ENCODE measurements at regions not wholly inside any gene's neighbourhood (a gene's known extent, or its start where the extent isn't known, plus 50 kb on each side); places are given as distances from the start of the nearest gene placed in this dataset.
A peak's percentile ranks its signal among the peaks of the same experiment; 100 is the strongest.

- no peak for DNase-seq (ENCODE audit: low read depth)
These were observed 50.3 kb downstream of the NAV1 start for GRCh38 chr1:201589186-201589585.

DNA sequence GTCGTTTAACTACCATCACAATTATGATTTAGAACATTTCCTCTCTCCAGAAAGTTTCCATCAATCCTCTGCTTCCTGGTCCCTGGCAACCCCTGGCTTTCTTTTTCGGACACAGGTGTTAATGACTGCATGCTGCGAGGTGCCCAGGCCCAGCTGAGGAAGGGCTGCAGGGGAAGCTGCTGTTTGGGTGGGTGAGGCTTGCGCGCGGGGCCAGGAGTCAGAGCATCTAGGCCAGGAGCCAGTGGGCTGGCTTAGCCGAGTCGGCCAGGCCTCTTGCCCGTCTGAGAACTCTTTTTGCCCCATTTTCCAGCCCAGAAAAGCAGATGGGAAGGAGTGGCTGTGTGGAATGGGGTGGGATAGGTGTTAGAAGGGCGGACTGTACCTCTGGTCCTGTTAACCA lies 51.5 kb downstream of the NAV1 start:
- no peak for DNase-seq (ENCODE audit: low read depth)

DNA sequence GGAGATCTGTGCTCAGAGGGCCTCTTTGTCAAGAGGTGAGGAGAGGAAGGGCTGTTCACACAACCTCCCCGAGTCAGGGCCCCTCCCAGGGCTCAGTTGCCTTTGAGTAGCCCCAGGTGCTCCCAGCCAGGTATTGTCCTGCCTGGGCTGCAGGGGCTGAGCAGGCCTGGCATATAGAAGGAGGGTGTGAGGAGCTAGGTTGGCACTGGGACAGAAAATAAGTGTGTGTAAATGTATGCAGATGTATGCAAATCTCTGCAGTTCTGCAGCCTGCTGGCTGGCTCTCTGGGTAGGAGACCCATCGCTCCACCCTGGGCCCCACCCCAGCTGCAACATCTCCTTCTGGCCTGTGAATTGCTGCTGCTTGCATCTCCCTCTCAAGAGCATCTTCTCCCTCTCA lies 52.4 kb downstream of the NAV1 start:
- DNase-seq (ENCODE audit: low read depth) = no peak

DNA sequence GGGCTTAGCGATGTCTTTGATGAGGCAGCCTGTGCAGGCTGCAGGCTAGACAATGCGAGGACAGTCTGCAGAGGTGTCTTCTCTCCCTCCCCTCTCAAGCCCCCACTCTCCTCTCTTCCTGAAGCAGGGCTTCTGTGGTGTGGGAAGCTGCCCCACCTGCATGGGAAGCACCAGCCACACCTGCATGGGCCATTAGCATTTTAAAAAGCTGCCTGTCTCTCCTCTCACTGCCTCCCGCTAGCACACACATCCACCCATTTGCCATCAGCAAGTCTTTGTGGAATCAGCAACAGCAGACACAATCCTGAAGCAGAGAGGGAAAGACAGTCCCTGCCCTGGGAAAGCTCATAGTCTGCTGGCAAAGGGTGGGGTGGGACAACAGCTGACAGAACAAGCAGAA lies 53.1 kb downstream of the NAV1 start:
- DNase-seq (ENCODE audit: low read depth) = no peak

DNA sequence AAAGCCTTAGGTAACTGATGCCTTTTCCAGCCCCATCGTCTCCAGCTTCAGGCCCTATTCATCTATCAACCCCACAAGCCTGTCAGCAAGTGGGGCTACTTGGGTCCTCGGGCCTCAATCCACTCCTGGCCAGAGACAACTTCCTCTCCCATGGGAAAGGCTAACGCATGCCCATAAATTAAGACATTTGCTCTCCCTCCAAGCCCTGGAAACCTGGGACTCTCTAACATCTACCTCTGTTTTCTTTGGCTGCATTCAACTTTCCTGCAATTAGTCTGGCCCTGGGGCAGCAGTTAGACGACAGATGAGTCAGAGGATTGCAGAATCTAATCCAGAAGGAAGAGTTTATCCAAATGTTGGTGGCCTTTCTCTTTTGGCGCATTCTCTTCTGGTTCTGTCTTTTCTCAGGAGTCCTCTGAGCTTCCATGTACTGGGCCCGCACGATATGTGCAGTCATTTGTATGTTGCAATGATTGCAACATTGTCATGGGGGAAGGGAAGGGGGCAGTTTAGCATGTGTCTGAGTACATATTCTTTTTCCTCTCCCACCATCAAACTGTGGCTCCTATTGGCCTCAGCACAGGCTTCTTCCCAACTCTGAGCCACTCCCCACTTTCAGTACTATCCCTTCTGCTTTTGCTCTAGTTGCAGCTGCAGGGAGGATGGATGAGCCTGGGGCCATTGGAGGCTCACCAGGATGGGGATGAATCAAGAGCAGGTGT lies 54.4 kb downstream of the NAV1 start:
- peak; percentile 95 for DNase-seq (ENCODE audit: low read depth)

- peak; percentile 27 for DNase-seq (ENCODE audit: low read depth)
These were observed 55.8 kb downstream of the NAV1 start for GRCh38 chr1:201594575-201595245.

- DNase-seq (ENCODE audit: low read depth) = no peak
These were observed 56.5 kb downstream of the NAV1 start for GRCh38 chr1:201595381-201595780.

- DNase-seq (ENCODE audit: low read depth) = no peak
These were observed 57.4 kb downstream of the NAV1 start for GRCh38 chr1:201596101-201596868.

DNA sequence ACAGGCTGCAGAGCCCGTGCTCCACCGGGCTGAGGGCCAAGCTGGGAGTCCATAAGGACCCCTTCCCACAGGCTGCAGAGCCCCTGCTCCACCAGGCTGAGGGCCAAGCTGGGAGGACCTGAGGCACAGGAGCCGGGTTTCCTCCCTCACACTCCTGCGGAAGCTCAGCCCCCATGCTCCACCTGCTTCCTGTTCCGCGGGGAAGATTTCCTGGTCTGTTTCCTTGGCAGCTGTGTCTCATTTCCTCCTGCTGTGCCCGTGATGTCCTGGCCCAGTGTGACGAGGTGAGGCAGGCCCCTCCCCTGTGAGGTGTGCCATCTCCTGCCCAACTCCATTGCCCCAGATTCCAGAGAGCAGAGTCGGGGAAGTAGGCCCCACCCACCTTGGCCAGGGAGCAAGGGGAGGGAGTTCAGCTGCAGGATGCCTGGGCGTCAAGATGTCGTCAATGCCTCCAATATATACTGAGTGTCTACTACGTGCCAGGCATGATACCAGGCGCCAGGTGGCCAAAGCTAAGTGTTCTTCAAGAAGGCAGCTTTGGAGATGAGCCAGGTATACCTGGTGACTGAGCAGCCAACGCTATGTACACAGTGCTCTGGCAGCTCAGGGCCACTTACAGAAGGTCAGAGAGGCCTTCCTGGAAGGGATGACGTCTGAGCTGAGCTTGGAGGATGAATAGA lies 58.8 kb downstream of the NAV1 start:
- DNase-seq (ENCODE audit: low read depth) = no peak

DNA sequence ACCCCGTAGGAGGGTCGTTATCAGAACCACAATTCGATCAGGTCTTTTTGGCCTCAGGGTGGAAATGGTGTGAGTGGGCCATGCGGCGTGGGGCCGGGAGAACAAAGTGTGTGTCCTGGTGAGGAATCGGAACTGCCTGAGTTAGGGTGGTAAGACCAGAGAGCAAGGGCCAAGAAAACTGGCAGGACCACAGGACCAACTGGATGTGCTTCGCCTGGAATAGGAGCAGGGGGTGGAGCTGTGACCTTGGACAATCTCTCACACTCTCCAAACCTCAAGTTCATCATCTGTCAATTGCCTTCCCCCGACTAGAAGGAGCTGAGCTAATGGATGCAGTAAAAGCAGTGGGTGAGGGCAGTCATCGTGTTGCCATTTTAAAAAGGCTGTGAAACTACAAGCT lies 59.5 kb downstream of the NAV1 start:
- DNase-seq (ENCODE audit: low read depth) = no peak

GRCh38 chr1:201598973-201599372 lies 60.0 kb downstream of the NAV1 start:
- DNase-seq (ENCODE audit: low read depth) = no peak

DNA sequence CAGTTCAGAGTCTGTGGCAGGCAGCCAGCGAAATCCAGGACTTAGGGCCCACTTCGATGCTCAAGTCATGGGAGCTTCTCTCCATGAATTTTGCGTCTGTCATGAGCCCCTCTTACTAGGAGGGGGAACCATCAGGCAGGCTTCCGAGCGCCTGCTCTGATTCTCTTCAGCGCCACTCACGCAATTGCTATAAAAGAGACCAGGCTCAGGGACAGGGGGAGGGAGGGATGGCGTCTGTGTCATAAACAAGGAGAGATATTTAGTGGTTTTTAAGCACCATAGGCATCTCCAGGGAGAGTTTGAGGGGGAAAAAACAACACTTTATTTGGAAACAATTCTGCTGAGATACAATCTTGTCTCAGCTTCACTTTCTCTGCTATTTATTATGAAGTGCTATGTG lies 60.6 kb downstream of the NAV1 start:
- DNase-seq (ENCODE audit: low read depth) = no peak

DNA sequence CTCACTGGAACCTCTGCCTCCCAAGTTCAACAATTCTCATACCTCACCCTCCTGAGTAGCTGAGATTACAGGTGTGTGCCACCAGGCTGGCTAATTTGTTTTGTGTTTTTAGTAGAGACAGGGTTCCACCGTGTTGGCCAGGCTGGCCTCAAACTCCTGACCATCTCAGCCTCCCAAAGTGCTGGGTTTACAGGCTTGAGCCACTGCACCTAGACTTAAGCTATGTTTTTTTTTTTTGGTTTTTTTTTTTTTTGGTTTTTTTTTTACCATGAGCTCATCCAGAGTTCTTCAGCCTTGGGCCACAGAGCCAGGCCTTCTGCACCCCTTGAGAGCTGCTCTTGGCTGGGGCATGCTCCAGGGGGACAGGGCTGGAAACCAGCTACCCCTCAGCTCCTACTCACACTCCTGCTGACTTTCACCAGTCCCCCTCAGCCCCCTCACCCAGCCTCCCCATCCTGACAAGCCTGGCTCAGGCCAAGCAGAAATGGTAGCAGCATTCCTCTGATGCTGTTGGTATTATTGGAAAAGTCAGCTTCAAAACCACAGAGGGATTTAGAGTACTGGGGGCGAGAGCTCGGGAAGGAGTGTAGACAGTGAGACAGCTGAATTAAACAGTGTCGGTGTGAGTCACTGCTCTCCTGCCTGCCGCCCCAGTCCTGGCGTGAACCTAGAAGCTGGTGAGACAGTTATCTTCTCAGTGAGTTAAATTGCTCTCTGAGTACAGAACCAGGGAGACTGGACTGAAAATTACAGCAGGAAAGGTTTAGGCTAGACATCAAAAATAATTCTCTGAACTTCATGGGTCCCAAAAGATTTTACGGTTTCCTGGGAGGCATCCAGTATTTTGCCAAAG lies 63.7 kb downstream of the NAV1 start:
- DNase-seq (ENCODE audit: low read depth) = peak; percentile 93

DNA sequence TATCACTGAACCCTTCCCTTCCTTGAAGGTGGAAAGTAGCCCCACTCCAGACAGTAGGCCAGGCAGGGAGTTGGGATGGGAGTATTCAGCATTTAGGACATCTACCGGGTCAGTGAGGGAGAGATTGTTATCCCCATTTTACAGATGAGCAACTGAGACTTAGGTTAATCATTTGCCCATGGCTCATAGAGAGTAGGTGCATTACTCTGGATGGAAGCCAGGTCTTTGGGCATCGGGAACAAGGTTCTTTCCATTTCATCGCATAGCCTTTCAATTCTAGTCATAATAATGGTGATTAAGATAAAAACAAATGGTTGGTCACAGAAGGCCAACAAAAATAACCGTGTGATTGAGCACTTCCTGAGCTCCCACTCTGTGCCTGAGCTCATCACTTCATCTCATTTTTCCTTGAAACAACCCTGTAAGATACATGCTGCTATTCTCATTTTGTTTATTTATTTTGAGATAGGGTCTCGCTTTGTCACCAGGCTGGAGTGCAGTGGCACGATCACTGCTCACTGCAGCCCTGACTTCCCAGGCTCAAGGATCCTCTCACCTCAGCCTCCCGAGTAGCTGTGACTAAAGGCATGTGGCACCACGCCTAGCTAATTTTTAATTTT lies 64.8 kb downstream of the NAV1 start:
- peak; percentile 19 for DNase-seq (ENCODE audit: low read depth)

- no peak for DNase-seq (ENCODE audit: low read depth)
These were observed 66.6 kb downstream of the NAV1 start for GRCh38 chr1:201605385-201606010.

DNA sequence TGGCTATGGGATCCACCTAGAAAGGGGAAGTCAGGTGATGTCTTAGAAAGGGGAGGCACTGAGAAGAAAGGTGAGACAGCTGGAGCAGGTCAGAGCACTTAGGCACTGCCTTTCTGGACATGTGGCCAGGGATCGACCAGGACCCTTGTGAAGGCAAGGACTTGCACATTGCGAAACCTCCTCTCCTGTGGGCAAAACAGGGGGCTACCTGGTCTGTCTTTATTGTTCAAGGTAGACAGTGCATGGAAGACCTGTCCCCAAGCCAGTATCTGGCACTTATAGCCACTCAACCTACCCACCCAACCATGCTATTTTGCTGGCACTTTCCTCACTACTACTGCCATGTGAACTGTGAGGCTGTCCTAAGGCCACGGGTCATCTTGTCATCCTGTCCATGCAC lies 67.2 kb downstream of the NAV1 start:
- no peak for DNase-seq (ENCODE audit: low read depth)

DNA sequence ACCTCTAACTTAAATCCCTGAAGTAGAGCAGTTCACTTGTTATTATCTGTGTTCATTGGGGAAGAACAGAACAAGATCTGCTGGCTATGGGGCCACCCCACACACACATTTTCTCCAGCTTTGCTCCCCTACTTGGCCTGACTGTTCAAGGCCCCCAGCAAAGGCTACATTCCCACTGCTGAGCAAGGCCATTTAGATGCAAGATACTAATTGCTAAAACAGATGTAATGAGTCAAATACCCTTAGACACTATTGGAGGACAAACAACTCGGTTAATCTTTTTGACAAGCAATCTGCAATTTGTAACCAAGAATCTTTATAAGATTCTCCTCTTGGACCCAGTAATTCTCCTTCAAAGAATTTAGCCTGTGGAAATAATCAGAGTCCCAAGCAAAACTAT lies 67.7 kb downstream of the NAV1 start:
- no peak for DNase-seq (ENCODE audit: low read depth)

DNA sequence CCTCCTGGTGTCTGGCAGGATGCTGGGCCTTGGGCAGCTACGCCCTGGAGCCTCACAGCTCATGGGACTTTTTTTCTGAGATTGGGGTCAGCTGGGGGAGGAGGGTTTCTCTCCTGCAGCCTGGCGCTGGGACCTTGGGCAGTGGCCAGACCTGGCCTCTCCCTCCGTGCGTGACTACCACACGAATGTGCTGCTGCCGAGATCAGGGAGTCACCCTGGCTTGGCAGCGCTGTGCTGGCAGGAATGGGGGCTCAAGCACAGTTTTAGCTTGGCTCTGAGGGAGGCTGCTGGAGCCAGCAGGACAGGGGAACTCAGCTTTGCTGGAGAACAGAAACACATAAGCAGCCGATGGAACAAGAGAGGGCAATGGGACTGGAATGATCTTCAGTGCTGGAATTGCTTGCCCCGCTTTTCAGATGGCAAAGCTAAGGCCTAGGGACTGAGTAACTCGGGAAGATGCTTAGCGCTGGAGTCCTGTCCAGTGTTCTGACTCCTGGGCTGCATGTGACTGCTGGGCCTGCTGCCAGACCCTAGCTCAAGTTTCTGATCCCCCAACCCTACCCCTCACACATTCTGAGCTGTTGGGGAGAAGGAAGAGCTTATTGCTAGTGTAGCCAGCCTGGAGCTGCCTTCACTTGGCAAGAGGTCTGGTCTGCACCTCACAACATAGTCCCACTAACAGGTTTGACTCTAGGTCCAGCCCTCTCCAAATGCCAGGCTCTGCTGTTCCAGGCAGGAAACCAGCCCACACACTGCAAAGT lies 69.9 kb downstream of the NAV1 start:
- DNase-seq (ENCODE audit: low read depth) = no peak

GRCh38 chr1:201609661-201610318 lies 70.9 kb downstream of the NAV1 start:
- no peak for DNase-seq (ENCODE audit: low read depth)
